ACC112 (cell line): ENCODE measurements at regions not wholly inside any gene's neighbourhood (a gene's known extent, or its start where the extent isn't known, plus 50 kb on each side); places are given as distances from the start of the nearest gene placed in this dataset.

Experiments
- H2AFZ ChIP-seq: fragments of 200-600 bp; sonication (generic); one replicate; pipeline ENCODE4 v1.6.0; 2017; ENCODE audit warnings: antibody characterized with exemption, low read length; ENCODE audit not compliant: unreplicated experiment
- H3K27ac ChIP-seq: fragments of 200-600 bp; sonication (generic); 2 replicates; pipeline ENCODE4 v1.5.1; 2014; ENCODE audit warnings: low read depth, mild to moderate bottlenecking, antibody characterized with exemption, low read length, moderate library complexity
- H3K27me3 ChIP-seq: fragments of 200-600 bp; sonication (generic); 2 replicates; pipeline ENCODE4 v1.6.1; 2014; ENCODE audit warnings: mild to moderate bottlenecking, antibody characterized with exemption, low read length, moderate library complexity, mixed read lengths; ENCODE audit not compliant: insufficient read depth
- H3K36me3 ChIP-seq: fragments of 200-600 bp; sonication (generic); 2 replicates; pipeline ENCODE4 v1.6.1; 2016; ENCODE audit warnings: mild to moderate bottlenecking, antibody characterized with exemption, low read length, moderate library complexity, mixed read lengths; ENCODE audit not compliant: insufficient read depth
- H3K4me1 ChIP-seq: fragments of 200-600 bp; sonication (generic); one replicate; pipeline ENCODE4 v1.6.1; 2016; ENCODE audit warnings: low read length, mixed read lengths; ENCODE audit not compliant: insufficient read depth, unreplicated experiment, control insufficient read depth
- H3K4me3 ChIP-seq: fragments of 200-600 bp; sonication (generic); 2 replicates; pipeline ENCODE4 v1.5.1; 2014; ENCODE audit warnings: mild to moderate bottlenecking, low read depth, low read length
- H3K79me2 ChIP-seq: fragments of 200-600 bp; sonication (generic); one replicate; pipeline ENCODE4 v1.6.0; 2016; ENCODE audit warnings: low read length; ENCODE audit not compliant: control insufficient read depth, unreplicated experiment, insufficient read depth

GRCh38 chr5:86833868-86834267 is 216.1 kb downstream of the COX7C start:
- Histone ChIP-seq H3K4me1 (no peaks in the 10 kb centered on the region), H3K36me3 (no peaks in the 10 kb centered on the region), H2AFZ (no peak overlapping the region), H3K27me3 (no peaks in the 10 kb centered on the region), H3K4me3 (no peak overlapping the region), H3K79me2 (no peaks in the 10 kb centered on the region), H3K27ac (no peak overlapping the region)

- H3K79me2 ChIP-seq: no peaks in the 10 kb centered on the region
- no peaks in the 10 kb centered on the region for H3K36me3 ChIP-seq
- H3K27ac ChIP-seq: no peak overlapping the region
- no peaks in the 10 kb centered on the region for H3K4me1 ChIP-seq
- no peaks in the 10 kb centered on the region for H3K27me3 ChIP-seq
- H3K4me3 ChIP-seq: no peak overlapping the region
- no peak overlapping the region for H2AFZ ChIP-seq
Measured at GRCh38 chr5:86837610-86838009, 219.9 kb downstream of the COX7C start.

- no peak overlapping the region for H3K4me3 ChIP-seq
- H3K27me3 ChIP-seq: no peaks in the 10 kb centered on the region
- H3K4me1 ChIP-seq: no peaks in the 10 kb centered on the region
- no peak overlapping the region for H3K27ac ChIP-seq
- no peak overlapping the region for H2AFZ ChIP-seq
- H3K79me2 ChIP-seq: no peaks in the 10 kb centered on the region
- no peaks in the 10 kb centered on the region for H3K36me3 ChIP-seq
Measured at GRCh38 chr5:86838083-86838482, 220.3 kb downstream of the COX7C start.

GRCh38 chr5:86841000-86841644 is 223.4 kb downstream of the COX7C start:
- Histone ChIP-seq H3K4me1 (no peaks in the 10 kb centered on the region), H3K79me2 (no peaks in the 10 kb centered on the region), H2AFZ (no peak overlapping the region)

GRCh38 chr5:86858442-86858841 is 240.7 kb downstream of the COX7C start:
- Histone ChIP-seq H3K36me3 (no peaks in the 10 kb centered on the region), H3K79me2 (no peaks in the 10 kb centered on the region), H2AFZ (no peak overlapping the region)

More at GRCh38 chr5:86841000-86841644, 223.4 kb downstream of the COX7C start:
- no peaks in the 10 kb centered on the region for H3K36me3 ChIP-seq
- no peaks in the 10 kb centered on the region for H3K27me3 ChIP-seq
- no peak overlapping the region for H3K27ac ChIP-seq
- no peak overlapping the region for H3K4me3 ChIP-seq

GRCh38 chr5:86861512-86861911 is 243.8 kb downstream of the COX7C start:
- Histone ChIP-seq H3K4me1 (no peaks in the 10 kb centered on the region), H3K4me3 (no peak overlapping the region), H2AFZ (no peak overlapping the region), H3K27ac (no peak overlapping the region), H3K36me3 (no peaks in the 10 kb centered on the region), H3K27me3 (peaks cover 26% of the 10 kb centered on the region), H3K79me2 (no peaks in the 10 kb centered on the region)

More at GRCh38 chr5:86858442-86858841, 240.7 kb downstream of the COX7C start:
- no peak overlapping the region for H3K27ac ChIP-seq
- peaks cover 21% of the 10 kb centered on the region for H3K27me3 ChIP-seq
- H3K4me3 ChIP-seq: no peak overlapping the region
- no peaks in the 10 kb centered on the region for H3K4me1 ChIP-seq

- Histone ChIP-seq H3K27me3 (peaks cover 29% of the 10 kb centered on the region), H3K27ac (no peak overlapping the region), H3K4me1 (no peaks in the 10 kb centered on the region), H3K4me3 (no peak overlapping the region), H3K36me3 (no peaks in the 10 kb centered on the region), H2AFZ (no peak overlapping the region), H3K79me2 (no peaks in the 10 kb centered on the region)
Measured at GRCh38 chr5:86862093-86862492, 244.4 kb downstream of the COX7C start.

GRCh38 chr5:86864051-86864450 is 246.3 kb downstream of the COX7C start:
- Histone ChIP-seq H2AFZ (no peak overlapping the region), H3K79me2 (no peaks in the 10 kb centered on the region), H3K27me3 (peaks cover 28% of the 10 kb centered on the region), H3K27ac (no peak overlapping the region), H3K4me1 (no peaks in the 10 kb centered on the region), H3K4me3 (no peak overlapping the region), H3K36me3 (no peaks in the 10 kb centered on the region)

- peaks cover 24% of the 10 kb centered on the region for H3K27me3 ChIP-seq
Measured at GRCh38 chr5:86865256-86865785, 247.6 kb downstream of the COX7C start.

GRCh38 chr5:86866036-86866435 is 248.3 kb downstream of the COX7C start:
- no peaks in the 10 kb centered on the region for H3K36me3 ChIP-seq
- H3K79me2 ChIP-seq: no peaks in the 10 kb centered on the region
- no peaks in the 10 kb centered on the region for H3K4me1 ChIP-seq
- H3K27ac ChIP-seq: no peak overlapping the region
- no peak overlapping the region for H3K4me3 ChIP-seq
- H3K27me3 ChIP-seq: peaks cover 30% of the 10 kb centered on the region
- H2AFZ ChIP-seq: no peak overlapping the region

More at GRCh38 chr5:86865256-86865785, 247.6 kb downstream of the COX7C start:
- Histone ChIP-seq H3K4me1 (no peaks in the 10 kb centered on the region), H3K4me3 (no peak overlapping the region), H2AFZ (no peak overlapping the region), H3K79me2 (no peaks in the 10 kb centered on the region), H3K36me3 (no peaks in the 10 kb centered on the region), H3K27ac (no peak overlapping the region)

- no peaks in the 10 kb centered on the region for H3K79me2 ChIP-seq
- no peak overlapping the region for H3K4me3 ChIP-seq
- H3K27ac ChIP-seq: no peak overlapping the region
- no peaks in the 10 kb centered on the region for H3K4me1 ChIP-seq
- no peak overlapping the region for H2AFZ ChIP-seq
- no peaks in the 10 kb centered on the region for H3K36me3 ChIP-seq
- H3K27me3 ChIP-seq: peaks cover 34% of the 10 kb centered on the region
Measured at GRCh38 chr5:86869268-86869667, 251.5 kb downstream of the COX7C start.
